Spleen (tissue), 11 donors: ENCODE measurements at regions not wholly inside any gene's neighbourhood (a gene's known extent, or its start where the extent isn't known, plus 50 kb on each side); places are given as distances from the start of the nearest gene placed in this dataset.

Source experiments
- DNase-seq: peaks from one replicate; pipeline ENCODE4 v3.0.0-alpha.2; 2020
- H3K27ac ChIP-seq, 8 donors: fragments of 200-600 bp; sonication (generic) in 7 of 8; 1 replicate in 4 of 8; 2 replicates in 4 of 8; pipeline versions ENCODE4 v1.5.0 to v1.8.0; 2016 to 2021; ENCODE audit warnings: inconsistent platforms in 4 of 8, mild to moderate bottlenecking in 4 of 8, moderate library complexity in 1 of 8
- H3K27me3 ChIP-seq, 7 donors: fragments of 200-600 bp; sonication (generic) in 6 of 7; replicated peaks in 1 of 7; 1 replicate in 4 of 7; 2 replicates in 3 of 7; pipeline versions ENCODE4 v1.5.0 to v1.8.0; 2016 to 2021; ENCODE audit warnings: inconsistent platforms in 3 of 7, mild to moderate bottlenecking in 1 of 7
- H3K36me3 ChIP-seq, 6 donors: fragments of 200-600 bp; sonication (generic) in 5 of 6; 1 replicate in 4 of 6; 2 replicates in 2 of 6; pipeline versions ENCODE4 v1.5.0 to v1.8.0; 2016 to 2021; ENCODE audit warnings: inconsistent platforms in 2 of 6
- H3K4me1 ChIP-seq, 6 donors: fragments of 200-600 bp; sonication (generic) in 5 of 6; 1 replicate in 3 of 6; 2 replicates in 3 of 6; pipeline versions ENCODE4 v1.5.0 to v1.8.0; 2016 to 2021; ENCODE audit warnings: inconsistent platforms in 3 of 6
- H3K4me3 ChIP-seq, 8 donors: fragments of 200-600 bp; sonication (generic) in 7 of 8; 1 replicate in 4 of 8; 2 replicates in 4 of 8; pipeline versions ENCODE4 v1.5.0 to v1.8.0; 2016 to 2021; ENCODE audit warnings: inconsistent platforms in 4 of 8, mild to moderate bottlenecking in 4 of 8, moderate library complexity in 2 of 8
- H3K9me3 ChIP-seq, 8 donors: fragments of 200-600 bp; sonication (generic) in 7 of 8; 1 replicate in 4 of 8; 2 replicates in 4 of 8; pipeline versions ENCODE4 v1.5.0 to v1.8.0; 2016 to 2021; ENCODE audit warnings: inconsistent platforms in 4 of 8
- POLR2A ChIP-seq, 3 donors: fragments of 450-650 bp; IDR thresholded peaks; one replicate each; pipeline ENCODE4 v1.5.1; 2017; ENCODE audit warnings: antibody characterized with exemption in 3 of 3, mild to moderate bottlenecking in 1 of 3
- POLR2AphosphoS5 ChIP-seq, 3 donors: sonication (generic); formaldehyde crosslinking; IDR thresholded peaks; one replicate each; pipeline ENCODE4 v1.5.1; 2017; ENCODE audit warnings: antibody characterized with exemption in 3 of 3
- WGBS, 5 donors: extraction: QIAGEN DNeasy Blood & Tissue Kit in 3 of 5; methylation state at CpG; one replicate each; pipeline versions ENCODE4 v1.1.5 to v1.1.7; 2013 to 2018; 5-methylcytosine and 5-hydroxymethylcytosine counted together
- intact Hi-C: fragments of 100-400 bp; cut with DNase I; formaldehyde crosslinking; loops from one replicate; pipeline ENCODE4 v1.15.0; 2023; ENCODE audit warnings: low total_unique reads
- TF ChIP-seq, protein P1 (sequence below), 11 experiments: fragments of 200-600 bp in 7 of 11; fragments of 450-650 bp in 4 of 11; sonication (generic) in 4 of 11; IDR thresholded peaks in 8 of 11; conservative IDR thresholded peaks in 3 of 11; 1 replicate in 7 of 11; 2 replicates in 4 of 11; pipeline versions ENCODE4 v1.4.0 to v1.8.0; 2016 to 2021; ENCODE audit warnings: antibody characterized with exemption in 11 of 11, inconsistent platforms in 4 of 11, mild to moderate bottlenecking in 1 of 11
- donor health status: healthy with polysubstance abuse.
- donor health status: DM: no; HTN: no; CAD: no; lungs with moderate emphysema.
- donor health status: DM: no; HTN: no; CAD: no.
- donor health status: Bipolar disorder and iron deficiency.
- donor health status: healthy.
- donor health status: DM: no; HTN: no; CAD: no.
- donor health status: DM: yes; HTN: yes; CAD: no.

DNA sequence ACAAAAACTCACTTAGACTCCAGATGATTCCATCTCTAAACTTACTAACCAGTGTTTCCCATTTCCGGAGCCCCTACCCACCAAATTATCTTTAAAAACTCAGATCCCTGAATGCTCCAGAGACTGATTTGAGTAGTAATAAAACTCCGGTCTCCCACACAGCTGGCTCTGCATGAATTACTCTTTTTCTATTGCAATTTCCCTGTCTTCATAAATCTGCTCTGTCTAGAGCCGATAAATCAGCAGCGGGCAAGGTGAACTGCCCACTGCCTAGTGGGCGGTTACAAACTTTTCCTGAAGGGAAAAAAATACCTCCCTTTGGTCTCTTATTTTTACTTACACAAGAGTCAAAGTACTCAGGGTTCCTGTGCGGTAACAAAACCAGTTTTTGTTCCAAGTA, 624.4 kb upstream of the RORB start:
- DNase-seq: no peak
- Histone ChIP-seq H3K27ac (no peak overlapping the region), H3K36me3 (no peaks in the 10 kb centered on the region), H3K4me1 (no peaks in the 10 kb centered on the region), H3K9me3 (no peaks in the 10 kb centered on the region), H3K4me3 (no peak overlapping the region), H3K27me3 (no peaks in the 10 kb centered on the region)
- intact Hi-C loops: no loop called here
- 49 to 68% (median 55%) methylated on average over 6 of the region's 6 CpGs for WGBS, 5 donors
- TF ChIP-seq POLR2AphosphoS5 (IDR thresholded peaks at IDR 0.05): no peak

DNA sequence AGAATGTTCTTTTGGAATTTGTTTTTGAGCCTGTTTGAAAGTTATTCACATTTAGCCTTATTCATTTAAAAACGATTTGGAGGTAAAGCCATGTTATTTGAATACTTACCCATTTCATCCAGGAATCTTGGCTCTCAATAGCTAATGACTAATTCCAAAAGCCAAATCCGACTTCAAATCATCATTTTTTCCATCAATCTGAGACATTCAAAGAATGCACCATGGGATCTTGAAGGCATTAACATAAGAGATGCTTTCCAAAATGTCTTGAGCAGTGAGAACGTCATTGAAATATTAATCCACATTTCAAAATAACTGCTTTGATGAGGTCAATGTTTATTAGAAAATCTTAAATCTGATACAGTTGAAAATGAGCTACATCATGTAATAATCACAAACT, 617.0 kb upstream of the RORB start:
- Histone ChIP-seq H3K27ac (no peak overlapping the region), H3K27me3 (no peaks in the 10 kb centered on the region), H3K4me1 (no peaks in the 10 kb centered on the region), H3K4me3 (no peak overlapping the region), H3K9me3 (peaks cover 0 to 6% (median 3%) of the 10 kb centered on the region in 8 donors), H3K36me3 (no peaks in the 10 kb centered on the region)
- no peak for DNase-seq
- intact Hi-C loops: no loop called here
- TF ChIP-seq, protein P1, sequence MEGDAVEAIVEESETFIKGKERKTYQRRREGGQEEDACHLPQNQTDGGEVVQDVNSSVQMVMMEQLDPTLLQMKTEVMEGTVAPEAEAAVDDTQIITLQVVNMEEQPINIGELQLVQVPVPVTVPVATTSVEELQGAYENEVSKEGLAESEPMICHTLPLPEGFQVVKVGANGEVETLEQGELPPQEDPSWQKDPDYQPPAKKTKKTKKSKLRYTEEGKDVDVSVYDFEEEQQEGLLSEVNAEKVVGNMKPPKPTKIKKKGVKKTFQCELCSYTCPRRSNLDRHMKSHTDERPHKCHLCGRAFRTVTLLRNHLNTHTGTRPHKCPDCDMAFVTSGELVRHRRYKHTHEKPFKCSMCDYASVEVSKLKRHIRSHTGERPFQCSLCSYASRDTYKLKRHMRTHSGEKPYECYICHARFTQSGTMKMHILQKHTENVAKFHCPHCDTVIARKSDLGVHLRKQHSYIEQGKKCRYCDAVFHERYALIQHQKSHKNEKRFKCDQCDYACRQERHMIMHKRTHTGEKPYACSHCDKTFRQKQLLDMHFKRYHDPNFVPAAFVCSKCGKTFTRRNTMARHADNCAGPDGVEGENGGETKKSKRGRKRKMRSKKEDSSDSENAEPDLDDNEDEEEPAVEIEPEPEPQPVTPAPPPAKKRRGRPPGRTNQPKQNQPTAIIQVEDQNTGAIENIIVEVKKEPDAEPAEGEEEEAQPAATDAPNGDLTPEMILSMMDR (IDR thresholded peaks at IDR 0.05 in 8 of 11, conservative IDR thresholded peaks at IDR 0.05 in 3 of 11): no peak
- TF ChIP-seq POLR2A (IDR thresholded peaks at IDR 0.05) (no peak), POLR2AphosphoS5 (IDR thresholded peaks at IDR 0.05) (no peak)
- WGBS, 5 donors: 54 to 69% (median 63%) methylated on average over 3 of the region's 3 CpGs

DNA sequence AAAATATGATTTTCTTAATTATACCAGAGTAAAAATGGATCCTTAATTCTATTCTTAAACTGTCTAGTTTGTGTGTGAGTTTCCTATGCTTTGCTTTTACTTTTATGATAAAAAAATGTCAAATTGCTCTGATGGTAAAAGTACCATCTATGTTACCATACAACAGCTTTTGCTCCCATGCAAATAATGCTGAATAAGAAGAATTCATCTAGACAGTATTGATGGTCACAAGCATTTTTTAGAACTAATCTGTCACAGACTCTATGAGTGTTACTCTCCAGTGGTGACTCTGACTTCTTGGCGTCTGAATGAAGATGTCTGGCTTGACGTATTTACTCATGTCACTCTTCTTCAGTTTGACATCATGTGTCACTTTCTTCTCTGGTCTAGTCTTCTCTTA, 608.1 kb upstream of the RORB start:
- WGBS, 5 donors: 92 to 96% (median 95%) methylated on average over 2 of the region's 2 CpGs
- DNase-seq: no peak
- intact Hi-C loops: no loop called here
- Histone ChIP-seq H3K36me3 (no peaks in the 10 kb centered on the region), H3K27me3 (no peaks in the 10 kb centered on the region), H3K4me1 (no peaks in the 10 kb centered on the region), H3K4me3 (no peak overlapping the region), H3K27ac (no peak overlapping the region), H3K9me3 (peaks cover 0 to 16% (median 4%) of the 10 kb centered on the region in 8 donors)
- TF ChIP-seq POLR2A (IDR thresholded peaks at IDR 0.05): no peak
- no peak for TF ChIP-seq POLR2AphosphoS5 (IDR thresholded peaks at IDR 0.05)
- TF ChIP-seq, protein P1 (IDR thresholded peaks at IDR 0.05 in 8 of 11, conservative IDR thresholded peaks at IDR 0.05 in 3 of 11): no peak

DNA sequence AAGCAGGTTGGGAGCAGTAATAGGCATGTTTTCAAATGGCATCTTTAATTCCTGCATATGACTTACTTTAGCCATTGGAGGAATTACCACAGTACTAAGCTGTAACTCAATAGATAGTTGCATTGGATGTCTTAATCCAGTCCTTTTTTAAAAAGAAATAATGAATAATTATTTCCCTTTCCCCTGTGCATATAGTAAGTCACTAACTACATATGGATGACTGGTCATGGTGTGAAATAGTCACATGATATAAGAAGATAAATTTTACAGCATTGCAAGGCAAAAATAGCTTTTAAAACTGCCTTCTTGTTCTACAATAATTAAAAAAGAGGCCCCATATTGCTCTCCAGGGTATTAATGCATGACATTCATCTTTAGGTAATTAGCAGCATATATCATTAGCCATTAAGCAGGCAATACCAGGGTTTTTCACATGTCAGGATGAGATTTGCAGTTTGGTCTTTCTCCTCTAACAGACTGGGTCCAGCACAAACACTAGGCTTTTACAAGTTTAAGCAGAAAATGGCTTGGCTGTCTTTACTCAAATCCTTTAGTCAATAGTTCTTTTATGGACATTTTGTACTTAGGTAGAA, 606.4 kb upstream of the RORB start:
- TF ChIP-seq POLR2A (IDR thresholded peaks at IDR 0.05) (no peak), POLR2AphosphoS5 (IDR thresholded peaks at IDR 0.05) (no peak)
- TF ChIP-seq, protein P1 (IDR thresholded peaks at IDR 0.05 in 8 of 11, conservative IDR thresholded peaks at IDR 0.05 in 3 of 11): no peak
- Histone ChIP-seq H3K36me3 (no peaks in the 10 kb centered on the region), H3K27me3 (no peaks in the 10 kb centered on the region), H3K4me3 (no peak overlapping the region), H3K9me3 (peaks cover 0 to 7% (median 0%) of the 10 kb centered on the region in 8 donors), H3K27ac (no peak overlapping the region), H3K4me1 (no peaks in the 10 kb centered on the region)
- intact Hi-C loops: no loop called here
- no peak for DNase-seq

DNA sequence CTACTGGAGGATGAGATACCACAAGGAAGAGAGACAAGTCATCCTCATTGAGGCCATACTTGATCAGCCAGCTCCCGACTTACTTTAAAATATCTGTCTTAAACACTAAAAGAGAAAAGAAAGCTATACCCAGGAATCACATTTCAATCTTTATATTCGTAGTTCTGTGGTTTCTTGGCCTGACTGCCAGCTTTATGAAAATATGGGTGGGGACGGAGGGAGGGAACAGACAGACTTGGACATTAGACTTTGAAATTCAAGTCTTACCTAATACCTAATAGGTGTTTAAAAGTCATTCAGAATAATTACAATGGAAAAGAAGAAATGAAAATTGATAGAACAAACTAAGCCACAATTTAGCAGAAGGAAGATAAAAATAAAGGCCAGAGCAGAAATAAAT, 604.8 kb upstream of the RORB start:
- Histone ChIP-seq H3K27me3 (no peaks in the 10 kb centered on the region), H3K4me1 (no peaks in the 10 kb centered on the region), H3K27ac (no peak overlapping the region), H3K9me3 (peaks cover 0 to 5% (median 0%) of the 10 kb centered on the region in 8 donors), H3K36me3 (no peaks in the 10 kb centered on the region), H3K4me3 (no peak overlapping the region)
- WGBS, 5 donors: 71 to 77% (median 75%) methylated on average over 3 of the region's 3 CpGs
- intact Hi-C loops: no loop called here
- DNase-seq: no peak
- no peak for TF ChIP-seq POLR2AphosphoS5 (IDR thresholded peaks at IDR 0.05)
- TF ChIP-seq, protein P1 (IDR thresholded peaks at IDR 0.05 in 8 of 11, conservative IDR thresholded peaks at IDR 0.05 in 3 of 11): no peak
- no peak for TF ChIP-seq POLR2A (IDR thresholded peaks at IDR 0.05)
